GM13977 (cell line): ENCODE measurements at regions not wholly inside any gene's neighbourhood (a gene's known extent, or its start where the extent isn't known, plus 50 kb on each side); places are given as distances from the start of the nearest gene placed in this dataset.

ENCODE experiments used
- DNase-seq: peaks from one replicate; pipeline ENCODE4 v3.0.0; 2012; ENCODE audit warnings: low spot score
- CTCF ChIP-seq: IDR thresholded peaks from 2 replicates; pipeline ENCODE4 v1.5.1; 2012; ENCODE audit warnings: mild to moderate bottlenecking, control low read depth; ENCODE audit not compliant: insufficient read depth; ENCODE audit errors: extremely low read depth, missing control alignments
- in situ Hi-C: fragments of 300-500 bp; cut with MboI; formaldehyde crosslinking; loops from one replicate; pipeline ENCODE4 v1.12.0; 2022; ENCODE audit warnings: low sequenced_read_pairs, low pct_unique_long_range_greater_than_20kb, mixed read lengths, inconsistent platforms; ENCODE audit not compliant: unreplicated experiment

GRCh38 chr1:193606035-193606434 lies 419.6 kb upstream of the B3GALT2 start:
- TF ChIP-seq CTCF, result no peak
- in situ Hi-C loops, result no loop called here
- no peak for DNase-seq

- TF ChIP-seq CTCF, result no peak
- in situ Hi-C loops, result no loop called here
Measured at GRCh38 chr1:193602705-193603104, 416.3 kb upstream of the B3GALT2 start.

GRCh38 chr1:193593147-193593885 lies 406.9 kb upstream of the B3GALT2 start:
- DNase-seq, result no peak
- in situ Hi-C loops, result no loop called here

More at GRCh38 chr1:193602705-193603104, 416.3 kb upstream of the B3GALT2 start:
- no peak for DNase-seq

GRCh38 chr1:193592317-193592716 lies 405.9 kb upstream of the B3GALT2 start:
- in situ Hi-C loops, result no loop called here
- DNase-seq, result no peak
- no peak for TF ChIP-seq CTCF

More at GRCh38 chr1:193593147-193593885, 406.9 kb upstream of the B3GALT2 start:
- TF ChIP-seq CTCF, result no peak

- no peak for DNase-seq
- in situ Hi-C loops, result no loop called here
- TF ChIP-seq CTCF, result no peak
Measured at GRCh38 chr1:193590102-193590501, 403.7 kb upstream of the B3GALT2 start.

GRCh38 chr1:193589597-193590040 lies 403.2 kb upstream of the B3GALT2 start:
- in situ Hi-C loops, result no loop called here
- no peak for DNase-seq
- no peak for TF ChIP-seq CTCF
